HEK293 (cell line): ENCODE measurements at regions not wholly inside any gene's neighbourhood (a gene's known extent, or its start where the extent isn't known, plus 50 kb on each side); places are given as distances from the start of the nearest gene placed in this dataset.

Source experiments
- SALL2 ChIP-seq: fragments of 450-650 bp; formaldehyde crosslinking; IDR thresholded peaks from 2 replicates; pipeline ENCODE4 v1.5.0; 2017; ENCODE audit warnings: missing biosample characterization, mild to moderate bottlenecking, missing genetic modification characterization, borderline replicate concordance
- ZBTB7A ChIP-seq: fragments of 450-650 bp; formaldehyde crosslinking; IDR thresholded peaks from 2 replicates; pipeline ENCODE4 v1.5.1; 2016; ENCODE audit warnings: low read depth, missing biosample characterization, missing genetic modification characterization
- ZNF121 ChIP-seq: fragments of 450-650 bp; formaldehyde crosslinking; IDR thresholded peaks from 2 replicates; pipeline ENCODE4 v1.5.1; 2016; ENCODE audit warnings: missing biosample characterization, missing genetic modification characterization
- ZNF133 ChIP-seq: fragments of 450-650 bp; formaldehyde crosslinking; IDR thresholded peaks from 2 replicates; pipeline ENCODE4 v1.5.1; 2016; ENCODE audit warnings: missing biosample characterization, missing genetic modification characterization
- TF ChIP-seq, protein P1 (sequence below): fragments of 450-650 bp; formaldehyde crosslinking; IDR thresholded peaks from 2 replicates; pipeline ENCODE4 v1.5.1; 2016; ENCODE audit warnings: missing biosample characterization, missing genetic modification characterization
- TF ChIP-seq, protein P2 (sequence below): fragments of 450-650 bp; formaldehyde crosslinking; IDR thresholded peaks from 2 replicates; pipeline ENCODE4 v1.5.1; 2016; ENCODE audit warnings: missing biosample characterization, missing genetic modification characterization

DNA sequence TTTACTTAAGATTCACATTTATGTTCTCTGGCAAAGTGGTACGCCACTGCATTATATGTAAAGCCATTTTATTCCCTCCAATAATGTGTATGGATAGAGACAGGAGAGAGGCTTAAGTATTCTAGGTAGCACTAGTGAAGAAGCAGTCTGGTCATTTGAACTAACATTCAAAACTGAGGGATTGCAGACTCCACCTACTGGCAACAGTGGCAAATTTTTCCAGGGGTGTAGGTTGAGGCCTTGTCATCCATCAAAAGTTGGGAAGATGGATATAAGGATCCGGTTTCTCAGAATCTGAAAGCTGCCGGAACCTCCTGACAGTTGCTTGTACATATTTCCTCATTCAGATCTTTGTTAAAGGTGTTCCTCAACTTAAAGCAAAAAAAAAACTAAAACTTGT lies 465.5 kb upstream of the FSHR start:
- TF ChIP-seq ZBTB7A (tag by site-specific recombination) (no peak), ZNF133 (tag by site-specific recombination) (no peak), SALL2 (no peak), ZNF121 (tag by site-specific recombination) (no peak)
- TF ChIP-seq, protein P1, sequence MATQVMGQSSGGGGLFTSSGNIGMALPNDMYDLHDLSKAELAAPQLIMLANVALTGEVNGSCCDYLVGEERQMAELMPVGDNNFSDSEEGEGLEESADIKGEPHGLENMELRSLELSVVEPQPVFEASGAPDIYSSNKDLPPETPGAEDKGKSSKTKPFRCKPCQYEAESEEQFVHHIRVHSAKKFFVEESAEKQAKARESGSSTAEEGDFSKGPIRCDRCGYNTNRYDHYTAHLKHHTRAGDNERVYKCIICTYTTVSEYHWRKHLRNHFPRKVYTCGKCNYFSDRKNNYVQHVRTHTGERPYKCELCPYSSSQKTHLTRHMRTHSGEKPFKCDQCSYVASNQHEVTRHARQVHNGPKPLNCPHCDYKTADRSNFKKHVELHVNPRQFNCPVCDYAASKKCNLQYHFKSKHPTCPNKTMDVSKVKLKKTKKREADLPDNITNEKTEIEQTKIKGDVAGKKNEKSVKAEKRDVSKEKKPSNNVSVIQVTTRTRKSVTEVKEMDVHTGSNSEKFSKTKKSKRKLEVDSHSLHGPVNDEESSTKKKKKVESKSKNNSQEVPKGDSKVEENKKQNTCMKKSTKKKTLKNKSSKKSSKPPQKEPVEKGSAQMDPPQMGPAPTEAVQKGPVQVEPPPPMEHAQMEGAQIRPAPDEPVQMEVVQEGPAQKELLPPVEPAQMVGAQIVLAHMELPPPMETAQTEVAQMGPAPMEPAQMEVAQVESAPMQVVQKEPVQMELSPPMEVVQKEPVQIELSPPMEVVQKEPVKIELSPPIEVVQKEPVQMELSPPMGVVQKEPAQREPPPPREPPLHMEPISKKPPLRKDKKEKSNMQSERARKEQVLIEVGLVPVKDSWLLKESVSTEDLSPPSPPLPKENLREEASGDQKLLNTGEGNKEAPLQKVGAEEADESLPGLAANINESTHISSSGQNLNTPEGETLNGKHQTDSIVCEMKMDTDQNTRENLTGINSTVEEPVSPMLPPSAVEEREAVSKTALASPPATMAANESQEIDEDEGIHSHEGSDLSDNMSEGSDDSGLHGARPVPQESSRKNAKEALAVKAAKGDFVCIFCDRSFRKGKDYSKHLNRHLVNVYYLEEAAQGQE (tag by site-specific recombination) = no peak
- TF ChIP-seq, protein P2, sequence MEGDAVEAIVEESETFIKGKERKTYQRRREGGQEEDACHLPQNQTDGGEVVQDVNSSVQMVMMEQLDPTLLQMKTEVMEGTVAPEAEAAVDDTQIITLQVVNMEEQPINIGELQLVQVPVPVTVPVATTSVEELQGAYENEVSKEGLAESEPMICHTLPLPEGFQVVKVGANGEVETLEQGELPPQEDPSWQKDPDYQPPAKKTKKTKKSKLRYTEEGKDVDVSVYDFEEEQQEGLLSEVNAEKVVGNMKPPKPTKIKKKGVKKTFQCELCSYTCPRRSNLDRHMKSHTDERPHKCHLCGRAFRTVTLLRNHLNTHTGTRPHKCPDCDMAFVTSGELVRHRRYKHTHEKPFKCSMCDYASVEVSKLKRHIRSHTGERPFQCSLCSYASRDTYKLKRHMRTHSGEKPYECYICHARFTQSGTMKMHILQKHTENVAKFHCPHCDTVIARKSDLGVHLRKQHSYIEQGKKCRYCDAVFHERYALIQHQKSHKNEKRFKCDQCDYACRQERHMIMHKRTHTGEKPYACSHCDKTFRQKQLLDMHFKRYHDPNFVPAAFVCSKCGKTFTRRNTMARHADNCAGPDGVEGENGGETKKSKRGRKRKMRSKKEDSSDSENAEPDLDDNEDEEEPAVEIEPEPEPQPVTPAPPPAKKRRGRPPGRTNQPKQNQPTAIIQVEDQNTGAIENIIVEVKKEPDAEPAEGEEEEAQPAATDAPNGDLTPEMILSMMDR = no peak
